Lower leg skin (tissue), 3 donors: ENCODE measurements at regions not wholly inside any gene's neighbourhood (a gene's known extent, or its start where the extent isn't known, plus 50 kb on each side); places are given as distances from the start of the nearest gene placed in this dataset.

Experiments used
- POLR2A ChIP-seq, 2 donors: fragments of 450-650 bp; IDR thresholded peaks; one replicate each; pipeline ENCODE4 v1.6.1; 2016 to 2017; ENCODE audit warnings: antibody characterized with exemption in 2 of 2, mild to moderate bottlenecking in 1 of 2, moderate library complexity in 1 of 2
- TF ChIP-seq, protein P1 (sequence below), 3 donors: fragments of 450-650 bp; IDR thresholded peaks; one replicate each; pipeline ENCODE4 v1.5.1; 2016; ENCODE audit warnings: antibody characterized with exemption in 3 of 3, mild to moderate bottlenecking in 3 of 3, moderate library complexity in 2 of 3

DNA sequence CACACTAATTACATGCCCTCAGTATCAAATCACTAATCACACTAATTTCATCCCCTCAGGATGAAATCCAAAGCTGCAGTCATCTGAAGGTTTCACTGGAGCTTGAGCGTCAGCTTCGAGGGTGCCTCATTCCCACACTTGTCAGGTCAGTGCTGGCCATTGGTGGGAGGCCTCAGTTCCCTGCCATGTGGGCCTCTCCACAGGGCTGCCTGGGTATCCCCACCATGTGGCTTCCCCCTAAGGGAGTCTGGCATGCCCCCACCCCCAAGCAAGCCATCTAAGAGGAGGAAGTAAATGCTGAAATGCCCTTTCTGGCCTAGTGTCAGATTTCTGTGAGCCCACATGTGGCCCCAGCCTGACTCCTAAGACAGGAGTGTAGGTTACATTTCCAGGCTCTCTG is 78.6 kb upstream of the CDH5 start:
- TF ChIP-seq, protein P1, sequence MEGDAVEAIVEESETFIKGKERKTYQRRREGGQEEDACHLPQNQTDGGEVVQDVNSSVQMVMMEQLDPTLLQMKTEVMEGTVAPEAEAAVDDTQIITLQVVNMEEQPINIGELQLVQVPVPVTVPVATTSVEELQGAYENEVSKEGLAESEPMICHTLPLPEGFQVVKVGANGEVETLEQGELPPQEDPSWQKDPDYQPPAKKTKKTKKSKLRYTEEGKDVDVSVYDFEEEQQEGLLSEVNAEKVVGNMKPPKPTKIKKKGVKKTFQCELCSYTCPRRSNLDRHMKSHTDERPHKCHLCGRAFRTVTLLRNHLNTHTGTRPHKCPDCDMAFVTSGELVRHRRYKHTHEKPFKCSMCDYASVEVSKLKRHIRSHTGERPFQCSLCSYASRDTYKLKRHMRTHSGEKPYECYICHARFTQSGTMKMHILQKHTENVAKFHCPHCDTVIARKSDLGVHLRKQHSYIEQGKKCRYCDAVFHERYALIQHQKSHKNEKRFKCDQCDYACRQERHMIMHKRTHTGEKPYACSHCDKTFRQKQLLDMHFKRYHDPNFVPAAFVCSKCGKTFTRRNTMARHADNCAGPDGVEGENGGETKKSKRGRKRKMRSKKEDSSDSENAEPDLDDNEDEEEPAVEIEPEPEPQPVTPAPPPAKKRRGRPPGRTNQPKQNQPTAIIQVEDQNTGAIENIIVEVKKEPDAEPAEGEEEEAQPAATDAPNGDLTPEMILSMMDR (IDR thresholded peaks at IDR 0.05) = no peak
- TF ChIP-seq POLR2A (IDR thresholded peaks at IDR 0.05) = no peak
